Loucy (cell line): ENCODE measurements at regions not wholly inside any gene's neighbourhood (a gene's known extent, or its start where the extent isn't known, plus 50 kb on each side); places are given as distances from the start of the nearest gene placed in this dataset.

Source experiments
- H2AFZ ChIP-seq: fragments of 200-600 bp; sonication (generic); 2 replicates; pipeline ENCODE4 v1.6.0; 2016; ENCODE audit warnings: antibody characterized with exemption, mild to moderate bottlenecking, low read length, moderate library complexity
- H3F3A ChIP-seq: fragments of 200-600 bp; 2 replicates; pipeline ENCODE4 v1.6.0; 2016; ENCODE audit warnings: antibody characterized with exemption, low read depth, mild to moderate bottlenecking
- H3K27me3 ChIP-seq: fragments of 200-600 bp; sonication (generic); 2 replicates; pipeline ENCODE4 v1.6.1; 2014; ENCODE audit warnings: low read length, mild to moderate bottlenecking; ENCODE audit not compliant: insufficient read depth, poor library complexity, severe bottlenecking
- H3K36me3 ChIP-seq: fragments of 200-600 bp; sonication (generic); 2 replicates; pipeline ENCODE4 v1.6.1; 2016; ENCODE audit warnings: low read length; ENCODE audit not compliant: insufficient read depth
- H3K4me1 ChIP-seq: fragments of 200-600 bp; sonication (generic); 2 replicates; pipeline ENCODE4 v1.5.1; 2014; ENCODE audit warnings: low read length, mild to moderate bottlenecking; ENCODE audit not compliant: insufficient read depth, poor library complexity, severe bottlenecking
- H3K4me2 ChIP-seq: fragments of 200-600 bp; sonication (generic); 2 replicates; pipeline ENCODE4 v1.6.0; 2014; ENCODE audit warnings: antibody characterized with exemption, low read length, low read depth, mild to moderate bottlenecking; ENCODE audit not compliant: poor library complexity, severe bottlenecking
- H3K4me3 ChIP-seq: fragments of 200-600 bp; sonication (generic); 2 replicates; pipeline ENCODE4 v1.5.1; 2014; ENCODE audit warnings: low read length, mild to moderate bottlenecking, mixed read lengths; ENCODE audit not compliant: poor library complexity, severe bottlenecking
- H3K79me2 ChIP-seq: fragments of 200-600 bp; sonication (generic); 2 replicates; pipeline ENCODE4 v1.6.1; 2014; ENCODE audit warnings: low read length; ENCODE audit not compliant: insufficient read depth
- H3K9ac ChIP-seq: fragments of 200-600 bp; sonication (generic); 2 replicates; pipeline ENCODE4 v1.6.0; 2014; ENCODE audit warnings: mild to moderate bottlenecking, low read depth, low read length, moderate library complexity; ENCODE audit not compliant: poor library complexity, severe bottlenecking
- H3K9me2 ChIP-seq: fragments of 200-600 bp; sonication (generic); replicated peaks from 2 replicates; pipeline ENCODE4 v1.6.1; 2016; ENCODE audit warnings: low read depth, low read length, mixed read lengths
- H3K9me3 ChIP-seq: fragments of 200-600 bp; sonication (generic); 2 replicates; pipeline ENCODE4 v1.6.1; 2014; ENCODE audit warnings: mild to moderate bottlenecking, antibody characterized with exemption, low read length, low read depth; ENCODE audit not compliant: insufficient read depth
- H4K20me1 ChIP-seq: fragments of 200-600 bp; sonication (generic); 2 replicates; pipeline ENCODE4 v1.6.0; 2014; ENCODE audit warnings: antibody characterized with exemption, low read length, mild to moderate bottlenecking; ENCODE audit not compliant: insufficient read depth, poor library complexity, severe bottlenecking
- EZH2phosphoT487 ChIP-seq: fragments of 200-600 bp; IDR thresholded peaks from 2 replicates; pipeline ENCODE4 v1.6.1; 2018; ENCODE audit warnings: antibody characterized with exemption, mild to moderate bottlenecking, moderate library complexity, borderline replicate concordance
- TF ChIP-seq, protein P1 (sequence below): fragments of 200-600 bp; sonication (generic); conservative IDR thresholded peaks from 2 replicates; pipeline ENCODE4 v1.5.1; 2014; ENCODE audit warnings: mild to moderate bottlenecking, antibody characterized with exemption, low read length

DNA sequence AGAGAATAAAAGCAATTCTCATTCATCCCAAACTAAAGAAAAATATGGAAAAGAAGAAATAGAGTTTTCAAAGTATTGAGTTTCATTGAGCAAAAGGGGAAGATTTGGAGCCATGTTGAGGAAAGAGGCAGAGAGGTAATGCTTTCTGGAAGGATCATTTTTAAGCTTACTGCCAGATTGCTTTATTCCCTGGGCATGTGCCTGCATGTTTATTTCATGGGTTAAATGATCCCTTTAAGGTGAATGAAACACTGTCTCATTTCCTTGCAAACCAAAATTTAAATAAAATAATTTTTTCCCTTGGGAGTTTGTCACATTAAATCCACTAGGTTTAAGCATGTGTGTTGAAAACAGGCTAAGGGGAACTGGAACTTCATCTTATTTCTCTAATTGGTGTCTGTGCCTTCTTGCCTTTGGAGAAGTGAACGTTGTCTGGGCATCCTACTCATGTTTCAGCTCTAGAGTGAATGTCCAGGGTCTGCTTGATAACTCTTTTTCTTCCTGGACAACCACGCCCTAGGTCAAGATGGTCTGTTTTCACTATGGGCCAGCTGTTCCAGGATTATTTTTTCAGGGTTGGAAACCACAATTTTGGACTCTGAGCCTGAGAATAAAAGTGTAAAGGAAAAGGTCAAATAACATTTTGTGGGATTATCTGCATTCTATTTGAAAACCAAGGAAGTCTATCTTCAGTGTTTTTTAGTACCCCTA lies 114.1 kb upstream of the ELL2 start:
- H3K79me2 ChIP-seq, result no peaks in the 10 kb centered on the region
- peak overlapping the region; percentile 11; the same call in 1 of the 2 replicates for H2AFZ ChIP-seq
- H3K36me3 ChIP-seq, result no peaks in the 10 kb centered on the region
- H3K9me2 ChIP-seq, result no peaks in the 10 kb centered on the region
- no peaks in the 10 kb centered on the region for H3F3A ChIP-seq
- no peaks in the 10 kb centered on the region for H3K9me3 ChIP-seq
- H3K4me2 ChIP-seq, result no peak overlapping the region
- TF ChIP-seq, protein P1, sequence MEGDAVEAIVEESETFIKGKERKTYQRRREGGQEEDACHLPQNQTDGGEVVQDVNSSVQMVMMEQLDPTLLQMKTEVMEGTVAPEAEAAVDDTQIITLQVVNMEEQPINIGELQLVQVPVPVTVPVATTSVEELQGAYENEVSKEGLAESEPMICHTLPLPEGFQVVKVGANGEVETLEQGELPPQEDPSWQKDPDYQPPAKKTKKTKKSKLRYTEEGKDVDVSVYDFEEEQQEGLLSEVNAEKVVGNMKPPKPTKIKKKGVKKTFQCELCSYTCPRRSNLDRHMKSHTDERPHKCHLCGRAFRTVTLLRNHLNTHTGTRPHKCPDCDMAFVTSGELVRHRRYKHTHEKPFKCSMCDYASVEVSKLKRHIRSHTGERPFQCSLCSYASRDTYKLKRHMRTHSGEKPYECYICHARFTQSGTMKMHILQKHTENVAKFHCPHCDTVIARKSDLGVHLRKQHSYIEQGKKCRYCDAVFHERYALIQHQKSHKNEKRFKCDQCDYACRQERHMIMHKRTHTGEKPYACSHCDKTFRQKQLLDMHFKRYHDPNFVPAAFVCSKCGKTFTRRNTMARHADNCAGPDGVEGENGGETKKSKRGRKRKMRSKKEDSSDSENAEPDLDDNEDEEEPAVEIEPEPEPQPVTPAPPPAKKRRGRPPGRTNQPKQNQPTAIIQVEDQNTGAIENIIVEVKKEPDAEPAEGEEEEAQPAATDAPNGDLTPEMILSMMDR, result no peak
- no peak for TF ChIP-seq EZH2phosphoT487
- no peak overlapping the region for H3K4me3 ChIP-seq
- H3K9ac ChIP-seq, result no peak overlapping the region
- no peaks in the 10 kb centered on the region for H3K27me3 ChIP-seq
- peaks cover 18% of the 10 kb centered on the region for H3K4me1 ChIP-seq
- H4K20me1 ChIP-seq, result no peaks in the 10 kb centered on the region

DNA sequence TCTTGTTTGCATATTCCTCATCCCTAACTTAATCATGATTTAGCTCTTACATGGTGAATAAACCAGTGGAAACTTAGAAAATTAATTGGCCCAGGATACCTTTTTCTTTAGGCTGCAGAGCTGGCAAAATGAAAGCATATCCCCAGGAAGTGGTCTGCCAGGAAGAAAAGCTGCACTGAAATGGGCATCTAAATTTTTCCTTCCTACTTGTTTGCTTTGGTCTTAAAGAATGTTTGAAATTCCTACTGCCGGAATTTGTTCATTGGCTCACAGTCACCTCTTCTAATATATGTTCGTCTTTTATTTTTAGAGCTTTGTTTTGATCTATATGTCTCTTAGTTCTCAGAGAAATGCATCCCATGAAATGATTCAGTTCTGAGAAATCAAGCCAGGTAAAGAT lies 113.2 kb upstream of the ELL2 start:
- Histone ChIP-seq H3K27me3 (no peaks in the 10 kb centered on the region), H3K4me2 (peak overlapping the region; percentile 14), H3K4me3 (no peak overlapping the region), H3K9ac (no peak overlapping the region), H2AFZ (peak overlapping the region; percentile 42; the same call in 1 of the 2 replicates), H3K4me1 (peaks cover 24% of the 10 kb centered on the region), H3K9me3 (no peaks in the 10 kb centered on the region), H3K79me2 (no peaks in the 10 kb centered on the region), H3K9me2 (no peaks in the 10 kb centered on the region), H3K36me3 (no peaks in the 10 kb centered on the region), H4K20me1 (no peaks in the 10 kb centered on the region), H3F3A (no peaks in the 10 kb centered on the region)
- no peak for TF ChIP-seq EZH2phosphoT487
- TF ChIP-seq, protein P1, result no peak

- Histone ChIP-seq H3K27me3 (no peaks in the 10 kb centered on the region), H3K9ac (no peak overlapping the region), H3K4me2 (peak overlapping the region; percentile 14), H3K9me2 (no peaks in the 10 kb centered on the region), H2AFZ (peak overlapping the region; percentile 42; the same call in 1 of the 2 replicates), H4K20me1 (no peaks in the 10 kb centered on the region), H3K4me1 (peaks cover 24% of the 10 kb centered on the region), H3K79me2 (no peaks in the 10 kb centered on the region), H3K4me3 (no peak overlapping the region), H3K36me3 (no peaks in the 10 kb centered on the region), H3F3A (no peaks in the 10 kb centered on the region), H3K9me3 (no peaks in the 10 kb centered on the region)
- TF ChIP-seq, protein P1, result no peak
- TF ChIP-seq EZH2phosphoT487, result no peak
Measured at GRCh38 chr5:96074460-96074859, 112.8 kb upstream of the ELL2 start.
